Right lobe of liver (tissue), 6 donors: ENCODE measurements at regions not wholly inside any gene's neighbourhood (a gene's known extent, or its start where the extent isn't known, plus 50 kb on each side); places are given as distances from the start of the nearest gene placed in this dataset.

Source experiments
- ATAC-seq, 4 donors: fragments of 200-7000 bp; cut with Tn5 transposase; one replicate each; pipeline ENCODE4 v1.9.1; 2020; ENCODE audit warnings: mild to moderate bottlenecking in 4 of 4, moderate library complexity in 4 of 4
- DNase-seq, 3 donors: peaks; one replicate each; pipeline ENCODE4 v3.0.0-alpha.2; 2020
- H3K27ac ChIP-seq, 3 donors: fragments of 200-600 bp; one replicate each; pipeline ENCODE4 v1.8.0; 2022
- H3K27me3 ChIP-seq, 2 donors: fragments of 200-600 bp; one replicate each; pipeline ENCODE4 v1.8.0; 2022
- H3K36me3 ChIP-seq, 4 donors: fragments of 200-600 bp; sonication (generic) in 1 of 4; one replicate each; pipeline versions ENCODE4 v1.5.1 to v1.8.0; 2017 to 2022; ENCODE audit warnings: control low read depth in 1 of 4
- H3K4me1 ChIP-seq, 4 donors: fragments of 200-600 bp; sonication (generic) in 1 of 4; one replicate each; pipeline versions ENCODE4 v1.5.1 to v1.8.0; 2017 to 2022; ENCODE audit warnings: control low read depth in 1 of 4
- H3K4me3 ChIP-seq, 3 donors: fragments of 200-600 bp; one replicate each; pipeline ENCODE4 v1.8.0; 2022
- H3K9me3 ChIP-seq, 4 donors: fragments of 200-600 bp; sonication (generic) in 1 of 4; one replicate each; pipeline versions ENCODE4 v1.5.1 to v1.8.0; 2017 to 2022; ENCODE audit warnings: control low read depth in 1 of 4
- POLR2A ChIP-seq: fragments of 450-650 bp; IDR thresholded peaks from one replicate; pipeline ENCODE4 v1.6.1; 2017; ENCODE audit warnings: antibody characterized with exemption, mild to moderate bottlenecking
- WGBS: methylation state at CpG from one replicate; pipeline ENCODE4 v1.1.6; 2018; ENCODE audit warnings: low coverage, low lambda C conversion rate; ENCODE audit not compliant: insufficient coverage; ENCODE audit errors: missing lambda C conversion rate; 5-methylcytosine and 5-hydroxymethylcytosine counted together
- intact Hi-C, 2 donors: fragments of 100-400 bp; cut with DNase I; formaldehyde crosslinking; loops; one replicate each; pipeline versions ENCODE4 v1.11.2 to v1.14.1; 2022
- TF ChIP-seq, protein P1 (sequence below), 4 donors: fragments of 200-600 bp in 3 of 4; fragments of 450-650 bp in 1 of 4; IDR thresholded peaks; one replicate each; pipeline versions ENCODE4 v1.5.1 to v1.8.0; 2016 to 2022; ENCODE audit warnings: antibody characterized with exemption in 4 of 4, mild to moderate bottlenecking in 2 of 4
- donor health status: DM: no; HTN: yes; CAD: no.
- donor health status: DM: no; HTN: no; CAD: no.
- donor health status: DM: no; HTN: no; CAD: no.
- donor health status: DM: no; HTN: yes; CAD: no.
- donor health status: DM: no; HTN: yes; CAD: no.

DNA sequence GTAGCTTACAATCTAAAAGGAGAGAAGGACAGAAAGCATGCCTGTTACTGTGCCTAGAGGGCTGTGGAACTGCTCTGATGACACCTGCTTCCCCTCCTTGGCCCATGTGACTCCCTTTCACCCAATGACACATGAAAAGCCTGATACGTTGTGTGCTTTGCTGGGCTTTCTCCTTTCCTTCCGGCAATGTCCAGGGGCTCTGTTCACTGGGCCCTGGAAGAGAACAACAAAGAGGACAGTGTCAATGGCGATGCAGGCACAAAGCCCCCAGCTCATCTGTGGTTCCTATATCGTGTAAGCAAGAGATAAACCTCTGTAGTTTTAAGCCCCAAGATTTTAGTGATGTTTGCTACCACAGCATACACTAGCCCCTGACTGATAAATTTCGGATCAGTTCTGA lies 306.1 kb downstream of the ABCC12 start:
- Histone ChIP-seq H3K9me3 (no peaks in the 10 kb centered on the region), H3K27ac (no peak overlapping the region), H3K36me3 (no peaks in the 10 kb centered on the region), H3K27me3 (no peaks in the 10 kb centered on the region), H3K4me1 (no peaks in the 10 kb centered on the region), H3K4me3 (no peak overlapping the region)
- TF ChIP-seq, protein P1, sequence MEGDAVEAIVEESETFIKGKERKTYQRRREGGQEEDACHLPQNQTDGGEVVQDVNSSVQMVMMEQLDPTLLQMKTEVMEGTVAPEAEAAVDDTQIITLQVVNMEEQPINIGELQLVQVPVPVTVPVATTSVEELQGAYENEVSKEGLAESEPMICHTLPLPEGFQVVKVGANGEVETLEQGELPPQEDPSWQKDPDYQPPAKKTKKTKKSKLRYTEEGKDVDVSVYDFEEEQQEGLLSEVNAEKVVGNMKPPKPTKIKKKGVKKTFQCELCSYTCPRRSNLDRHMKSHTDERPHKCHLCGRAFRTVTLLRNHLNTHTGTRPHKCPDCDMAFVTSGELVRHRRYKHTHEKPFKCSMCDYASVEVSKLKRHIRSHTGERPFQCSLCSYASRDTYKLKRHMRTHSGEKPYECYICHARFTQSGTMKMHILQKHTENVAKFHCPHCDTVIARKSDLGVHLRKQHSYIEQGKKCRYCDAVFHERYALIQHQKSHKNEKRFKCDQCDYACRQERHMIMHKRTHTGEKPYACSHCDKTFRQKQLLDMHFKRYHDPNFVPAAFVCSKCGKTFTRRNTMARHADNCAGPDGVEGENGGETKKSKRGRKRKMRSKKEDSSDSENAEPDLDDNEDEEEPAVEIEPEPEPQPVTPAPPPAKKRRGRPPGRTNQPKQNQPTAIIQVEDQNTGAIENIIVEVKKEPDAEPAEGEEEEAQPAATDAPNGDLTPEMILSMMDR (IDR thresholded peaks at IDR 0.05): no peak
- TF ChIP-seq POLR2A: no peak
- intact Hi-C loops: no loop called here
- WGBS: 28% methylated on average over 5 of the region's 5 CpGs
- DNase-seq (no peak), ATAC-seq (no peak)

DNA sequence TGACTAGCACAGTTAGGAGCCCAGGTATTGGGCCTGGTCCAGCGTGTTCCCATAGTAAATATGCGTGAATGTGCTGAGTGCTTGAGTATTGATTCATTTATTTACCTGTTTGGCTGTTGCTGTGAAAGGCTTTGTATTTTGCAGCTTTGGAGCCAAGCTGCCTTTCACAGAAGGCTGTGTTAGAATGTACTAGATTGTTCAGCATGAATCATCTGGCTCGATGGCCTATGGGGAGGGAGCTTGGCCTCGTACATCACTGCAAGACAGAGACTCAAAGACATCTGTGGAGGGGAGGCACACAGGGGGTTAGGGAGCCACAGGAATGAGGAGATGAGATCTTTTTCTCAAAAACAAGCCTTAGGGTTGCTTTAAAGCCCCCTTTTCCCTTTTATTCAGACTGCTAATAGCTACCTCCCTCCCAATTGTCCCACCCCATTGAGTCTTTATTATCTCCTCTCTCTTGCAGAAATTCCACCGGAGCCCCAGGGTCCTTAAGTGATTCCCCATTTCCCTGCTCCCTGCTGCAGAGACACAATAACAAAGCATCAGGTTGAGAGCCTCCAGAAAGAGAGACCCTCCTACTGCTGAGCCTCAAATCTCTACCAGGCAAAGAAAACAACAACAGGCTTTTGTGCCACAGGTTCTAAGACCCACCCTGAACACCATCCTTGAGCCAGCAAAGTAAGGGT lies 307.2 kb downstream of the ABCC12 start:
- WGBS: 30% methylated on average over 5 of the region's 5 CpGs
- DNase-seq (no peak), ATAC-seq (peak in 1 of 4 donors; percentile 45)
- TF ChIP-seq, protein P1 (IDR thresholded peaks at IDR 0.05): no peak
- TF ChIP-seq POLR2A: no peak
- Histone ChIP-seq H3K4me3 (no peak overlapping the region), H3K27ac (no peak overlapping the region), H3K36me3 (no peaks in the 10 kb centered on the region), H3K4me1 (no peaks in the 10 kb centered on the region), H3K9me3 (no peaks in the 10 kb centered on the region), H3K27me3 (no peaks in the 10 kb centered on the region)
- intact Hi-C loops: no loop called here

DNA sequence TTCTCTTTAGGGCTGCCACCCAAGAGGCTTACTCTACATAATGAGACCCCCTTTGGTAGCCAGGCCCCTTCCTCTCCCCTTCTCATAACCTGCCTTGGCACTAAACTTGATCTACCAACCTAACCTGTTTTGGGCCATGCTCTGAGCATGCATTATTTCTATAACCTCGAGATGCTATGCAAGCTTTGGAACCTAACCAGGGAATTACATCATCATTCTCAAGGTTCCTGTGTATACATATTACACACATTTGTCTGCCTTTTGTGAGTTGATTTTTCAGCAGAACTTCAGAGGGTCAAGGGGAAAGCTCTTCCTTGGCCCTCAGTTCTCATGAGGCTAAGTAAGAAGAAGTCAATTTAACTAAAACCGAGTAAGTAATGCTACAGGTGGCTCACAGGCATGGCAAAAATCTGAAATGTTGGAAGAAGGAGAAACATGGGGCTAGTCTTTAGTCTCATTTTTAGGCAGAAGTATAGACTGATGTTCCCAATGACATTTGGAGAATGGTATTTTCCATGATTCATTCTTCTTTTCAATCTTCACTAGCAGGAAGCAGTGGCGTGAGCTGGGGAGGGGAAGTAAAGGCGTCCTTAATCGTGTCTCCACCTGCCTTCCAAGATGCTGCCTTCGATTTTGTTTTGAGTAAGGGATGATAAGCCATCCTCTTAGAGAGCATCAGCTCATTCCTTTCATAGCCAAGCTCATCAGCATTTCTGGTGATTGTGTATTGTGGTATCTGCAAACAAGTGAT lies 308.4 kb downstream of the ABCC12 start:
- WGBS: 73% methylated on average over 6 of the region's 6 CpGs
- Histone ChIP-seq H3K4me1 (no peaks in the 10 kb centered on the region), H3K36me3 (no peaks in the 10 kb centered on the region), H3K27ac (no peak overlapping the region), H3K4me3 (no peak overlapping the region), H3K27me3 (no peaks in the 10 kb centered on the region), H3K9me3 (no peaks in the 10 kb centered on the region)
- no peak for ATAC-seq
- no peak for DNase-seq
- intact Hi-C loops: no loop called here
- TF ChIP-seq, protein P1 (IDR thresholded peaks at IDR 0.05): no peak
- TF ChIP-seq POLR2A: no peak

DNA sequence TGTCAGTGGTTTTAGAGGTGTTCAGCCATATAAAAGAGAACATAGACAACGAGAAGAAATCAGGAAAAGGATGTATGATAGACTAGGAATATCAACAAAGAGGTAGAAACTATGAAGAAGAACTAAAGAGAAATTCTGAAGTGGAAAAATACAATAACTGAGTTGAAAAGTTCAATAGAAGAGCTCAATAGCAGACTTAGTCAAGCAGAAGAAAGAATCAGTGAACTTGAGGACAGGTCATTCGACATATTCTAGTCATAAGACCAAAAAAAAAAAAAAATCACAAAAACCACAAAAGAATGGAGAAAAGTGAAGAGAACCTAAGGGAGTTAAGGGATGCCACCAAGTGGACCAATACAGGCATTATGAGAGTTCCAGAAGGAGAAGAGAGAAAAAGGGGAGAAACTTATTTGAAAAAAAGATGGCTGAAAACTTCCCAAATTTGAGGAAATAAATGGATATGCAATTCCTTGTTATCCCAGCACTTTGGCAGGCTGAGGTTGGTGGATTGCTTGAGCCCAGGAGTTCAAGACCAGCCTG lies 321.2 kb downstream of the ABCC12 start:
- TF ChIP-seq, protein P1 (IDR thresholded peaks at IDR 0.05): no peak
- no peak for TF ChIP-seq POLR2A
- WGBS: 48% methylated on average over 2 of the region's 2 CpGs

More for the DNA sequence above, 321.2 kb downstream of the ABCC12 start:
- H3K36me3 ChIP-seq: no peaks in the 10 kb centered on the region
- H3K4me1 ChIP-seq: no peaks in the 10 kb centered on the region
- intact Hi-C loops: no loop called here
- DNase-seq: no peak
- H3K4me3 ChIP-seq: no peak overlapping the region
- H3K27ac ChIP-seq: no peak overlapping the region
- no peaks in the 10 kb centered on the region for H3K27me3 ChIP-seq
- no peak for ATAC-seq
- H3K9me3 ChIP-seq: no peaks in the 10 kb centered on the region
